DMS53 treated with DMSO at 0.1 percent for 48 hours (cell line): ENCODE measurements at regions not wholly inside any gene's neighbourhood (a gene's known extent, or its start where the extent isn't known, plus 50 kb on each side); places are given as distances from the start of the nearest gene placed in this dataset.
A peak's percentile ranks its signal among the peaks of the same experiment; 100 is the strongest.
"Not testable (repeated sequence)": the region's sequence is repeated elsewhere in the genome, so short reads cannot be mapped to it uniquely, and the experiment has no call there.

ENCODE experiments used
- DNase-seq: peaks from one replicate; lab custom pipeline; 2025; ENCODE audit not compliant: unreplicated experiment; lab: John Stamatoyannopoulos, UW

DNA sequence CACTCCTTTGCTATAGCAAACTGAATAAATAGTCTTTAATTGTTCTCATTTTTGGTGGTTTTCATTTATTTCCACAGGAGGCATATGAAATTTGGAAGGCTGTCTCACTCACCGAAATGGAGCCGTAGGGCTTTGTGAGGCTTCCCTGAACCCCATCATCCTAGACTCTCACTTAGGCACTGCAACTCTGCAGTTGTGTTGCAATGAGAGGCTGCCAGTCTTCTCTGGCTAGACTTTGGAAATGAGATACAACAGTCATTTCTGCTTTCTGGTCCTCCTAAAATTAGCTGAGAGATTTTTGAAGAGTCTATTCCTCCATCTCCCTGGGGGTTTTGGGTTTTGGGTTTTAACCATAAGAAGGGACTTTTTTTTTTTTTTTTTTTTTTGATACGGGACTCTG is 146.5 kb downstream of the SH3BGRL start:
- DNase-seq: no peak

DNA sequence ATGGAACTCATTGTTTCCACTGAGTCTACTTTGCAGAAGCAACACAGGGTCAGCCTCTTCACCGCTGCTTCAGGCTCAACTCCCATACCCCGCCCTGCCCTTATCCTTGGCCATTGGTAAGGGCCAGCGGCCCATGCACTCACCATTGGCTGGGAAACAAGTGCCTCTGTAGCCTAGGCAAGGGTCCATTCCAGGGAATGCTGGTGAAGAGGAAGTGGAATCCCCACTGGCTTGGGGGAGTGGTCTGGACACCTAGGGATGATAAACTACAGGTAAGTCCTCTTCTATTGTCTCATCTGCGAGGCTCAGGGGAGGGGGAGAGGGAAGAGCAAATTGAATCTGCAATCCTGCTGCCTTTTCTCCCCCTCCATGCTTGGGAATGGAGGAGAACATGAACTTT is 153.1 kb downstream of the SH3BGRL start:
- no peak for DNase-seq

DNA sequence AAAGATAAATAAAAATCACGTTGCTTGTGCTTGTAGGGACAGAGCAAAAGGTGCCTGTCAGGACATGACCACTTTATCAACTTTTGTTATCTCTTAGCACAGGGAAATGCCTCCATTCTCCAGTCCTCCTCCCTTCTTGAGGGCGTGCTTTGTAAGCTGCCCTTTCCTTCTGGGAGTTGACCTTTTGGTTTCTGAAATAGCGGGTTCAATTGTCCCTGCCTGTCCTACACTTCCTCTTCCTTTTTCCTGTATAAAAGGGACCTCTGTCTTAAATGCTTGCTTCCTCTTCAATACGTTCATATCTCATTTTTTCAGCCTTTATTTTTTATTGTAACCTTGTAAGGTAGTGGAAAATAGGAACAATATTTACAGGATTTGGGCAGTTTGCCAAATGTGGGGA is 153.5 kb downstream of the SH3BGRL start:
- no peak for DNase-seq

DNA sequence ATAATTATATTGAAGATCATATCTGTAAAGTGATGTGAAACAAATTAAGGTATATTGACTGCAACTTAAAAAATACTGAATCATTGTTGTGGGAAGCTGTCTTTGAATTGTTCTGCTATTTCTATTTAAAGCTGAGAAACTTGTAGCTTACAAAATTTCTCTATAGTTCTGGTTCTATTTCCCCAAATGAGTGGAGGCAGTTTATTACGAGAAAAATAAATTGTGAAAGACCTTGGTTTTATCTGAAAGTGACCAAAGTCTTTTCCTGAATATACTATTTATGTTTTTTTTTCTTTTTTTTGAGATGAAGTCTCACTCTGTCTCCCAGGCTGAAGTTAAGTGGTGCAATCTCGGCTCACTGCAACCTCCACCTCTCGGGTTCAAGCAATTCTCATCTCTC is 165.4 kb downstream of the SH3BGRL start:
- no peak for DNase-seq

DNA sequence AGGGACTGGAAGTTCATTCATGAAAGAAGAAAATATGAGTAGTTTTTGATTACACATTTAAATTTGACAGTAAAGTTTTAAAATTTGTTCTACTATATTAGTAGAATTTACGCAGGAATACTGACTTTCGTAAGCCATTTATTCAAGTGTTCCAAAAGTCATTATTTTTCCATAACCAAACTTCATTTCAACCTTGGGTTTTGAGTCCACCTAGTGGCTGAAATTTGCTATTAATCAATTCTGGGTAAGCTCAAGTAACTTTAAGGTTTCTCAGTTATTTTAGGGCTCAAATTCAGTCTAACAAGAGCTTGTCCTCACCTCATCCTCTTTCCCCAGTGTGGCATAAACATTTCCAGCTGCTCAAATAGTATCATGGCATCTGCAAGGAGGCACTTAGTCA is 175.4 kb downstream of the SH3BGRL start:
- DNase-seq: peak; percentile 4

DNA sequence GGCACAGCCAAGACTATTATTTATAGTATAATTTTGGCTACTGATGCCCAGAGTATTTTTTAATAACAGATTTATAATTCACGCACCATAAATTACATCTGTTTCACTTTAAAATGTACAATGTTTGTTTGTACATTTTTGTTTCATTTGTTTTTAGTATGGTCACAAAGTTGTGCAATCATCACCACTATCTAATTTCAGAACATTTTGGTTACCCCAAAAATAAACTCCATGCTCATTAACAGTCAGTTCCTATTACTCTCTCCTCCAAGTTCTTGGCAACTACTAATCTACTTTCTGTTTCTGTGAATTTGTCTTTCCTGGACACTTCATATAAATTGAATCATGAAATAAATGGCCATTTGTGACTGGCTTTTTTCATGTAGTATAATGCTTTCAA is 176.7 kb downstream of the SH3BGRL start:
- no peak for DNase-seq

DNA sequence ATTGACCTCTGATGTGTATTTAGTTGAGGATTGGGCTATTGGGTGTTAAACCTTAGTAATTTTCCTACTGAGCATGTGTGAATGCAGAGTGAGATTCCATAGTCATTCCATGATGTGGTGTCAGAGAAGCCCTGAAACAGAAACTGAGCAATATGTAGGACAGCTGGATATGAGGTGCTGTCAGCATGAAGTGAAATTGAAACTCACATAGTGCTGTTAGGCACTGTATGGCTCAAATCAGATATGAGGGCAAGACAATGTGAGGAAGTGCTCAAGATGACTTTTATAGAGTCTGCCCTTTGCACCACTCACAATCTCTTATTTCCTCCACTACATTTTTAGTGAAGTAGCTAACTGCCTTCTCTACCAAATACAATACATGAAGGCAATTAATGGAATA is 188.3 kb downstream of the SH3BGRL start:
- DNase-seq: no peak

DNA sequence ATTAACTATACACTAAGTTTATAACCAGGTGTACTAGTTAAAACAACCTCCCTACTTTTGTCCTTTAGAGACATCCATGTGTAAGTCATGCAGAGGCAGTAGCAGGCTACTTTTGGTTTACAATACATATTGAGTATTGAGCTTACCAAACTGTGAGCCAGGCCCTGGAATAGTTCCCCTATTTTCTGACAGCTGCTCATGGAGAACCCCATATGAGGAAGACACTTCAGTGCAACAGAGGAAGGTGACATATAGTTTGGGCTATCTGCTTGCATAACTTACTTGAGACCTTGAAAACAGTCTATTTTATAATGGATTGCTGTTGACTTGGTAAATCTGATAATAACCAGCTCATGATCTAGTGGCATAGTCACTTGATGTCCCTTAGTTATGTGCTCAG is 190.5 kb downstream of the SH3BGRL start:
- DNase-seq: no peak

DNA sequence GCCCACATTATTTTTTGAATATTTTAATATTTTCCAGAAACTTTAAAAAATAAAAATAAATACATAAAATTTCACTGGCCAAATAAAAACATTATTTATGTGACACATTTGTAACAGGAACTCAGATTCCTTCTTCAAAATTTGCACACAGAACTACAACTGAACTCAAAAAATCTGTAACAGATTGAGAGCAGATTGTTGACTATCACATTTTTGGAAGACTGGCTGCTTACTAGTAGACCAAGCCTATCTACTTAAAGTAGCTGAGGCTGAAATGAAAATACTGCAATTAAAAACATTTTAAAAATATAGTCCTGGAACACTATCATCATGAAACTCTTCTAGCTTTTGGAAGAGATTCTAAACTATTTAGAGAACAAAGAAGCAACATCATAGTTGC is 203.9 kb downstream of the SH3BGRL start:
- no peak for DNase-seq

DNA sequence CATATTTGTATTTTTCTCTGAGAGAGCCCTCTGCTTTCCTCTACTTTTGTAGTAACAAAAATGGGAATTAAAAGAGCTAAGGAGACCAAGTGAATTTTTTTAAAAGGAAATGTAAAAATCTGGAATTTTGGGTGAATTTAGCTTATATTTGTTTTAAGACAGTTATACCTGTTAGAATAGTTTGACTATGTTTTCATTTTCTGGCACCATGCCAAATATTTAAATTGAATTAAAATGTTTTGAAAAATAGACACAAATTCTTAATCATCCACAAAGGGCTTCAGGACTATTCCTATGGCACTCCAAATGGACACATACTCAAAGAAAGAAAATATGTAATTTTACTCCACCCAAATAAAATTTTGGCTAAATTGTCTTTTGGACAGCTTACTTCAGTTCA is 209.6 kb downstream of the SH3BGRL start:
- no peak for DNase-seq

DNA sequence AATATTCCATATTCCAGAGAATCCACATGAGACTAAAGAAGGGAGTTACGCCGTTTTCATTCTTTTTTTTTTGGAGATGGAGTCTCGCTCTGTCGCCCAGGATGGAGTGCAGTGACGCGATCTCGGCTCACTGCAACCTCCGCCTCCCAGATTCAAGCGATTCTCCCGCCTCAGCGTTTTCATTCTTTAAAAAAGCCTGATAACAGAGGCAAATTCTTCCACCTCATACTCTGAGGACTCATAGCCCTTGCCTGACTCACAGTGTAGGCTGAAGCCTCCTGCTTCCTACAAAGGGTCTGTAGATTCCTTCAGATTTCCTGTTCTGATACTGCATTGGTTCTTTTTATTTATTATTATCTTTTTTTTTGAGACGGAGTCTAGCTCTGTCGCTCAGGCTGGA is 210.5 kb downstream of the SH3BGRL start:
- no peak for DNase-seq

DNA sequence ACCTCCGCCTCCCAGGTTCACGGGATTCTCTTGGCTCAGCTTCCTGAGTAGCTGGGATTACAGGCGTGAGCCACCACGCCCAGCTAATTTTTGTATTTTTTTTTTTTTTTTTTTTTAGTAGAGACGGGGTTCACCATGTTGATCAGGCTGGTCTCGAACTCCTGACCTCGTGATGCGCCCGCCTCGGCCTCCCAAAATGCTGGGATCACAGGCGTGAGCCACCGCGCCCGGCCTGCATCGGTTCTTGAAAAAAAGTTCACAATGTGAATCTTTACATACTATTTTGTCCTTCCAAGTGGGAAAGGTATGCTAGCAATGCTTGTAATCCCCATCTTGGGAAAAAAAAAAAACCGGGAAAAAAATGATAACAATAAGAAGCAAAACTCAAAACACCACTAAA is 211.0 kb downstream of the SH3BGRL start:
- not testable (repeated sequence) for DNase-seq

DNA sequence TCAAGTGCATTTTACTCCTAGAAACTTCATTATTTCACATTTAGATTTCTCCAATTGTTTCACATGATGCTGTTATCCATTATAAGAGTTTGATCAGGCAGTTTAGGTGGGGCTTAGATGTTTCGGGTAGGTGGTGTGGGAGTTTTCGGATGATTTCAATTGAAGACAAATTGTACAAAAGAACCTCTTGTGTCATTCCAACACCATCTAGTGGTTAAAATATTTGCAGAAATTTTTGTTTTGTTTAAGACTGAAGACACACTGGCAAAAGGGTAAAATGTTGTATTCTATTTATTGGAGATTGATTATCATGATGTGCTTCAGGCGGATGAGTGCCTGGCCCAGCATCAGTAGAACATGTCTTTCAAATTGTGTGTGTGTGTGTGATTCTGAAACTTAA is 212.7 kb downstream of the SH3BGRL start:
- no peak for DNase-seq
